K562 (cell line): ENCODE measurements at regions not wholly inside any gene's neighbourhood (a gene's known extent, or its start where the extent isn't known, plus 50 kb on each side); places are given as distances from the start of the nearest gene placed in this dataset.

Experiments
- ATAC-seq: fragments of 200-7000 bp; cut with Tn5 transposase; 3 replicates; pipeline ENCODE4 v1.9.1; 2020; ENCODE audit warnings: moderate library complexity
- BruUV-seq: library from RNA; stranded (reverse); fragments of 400-500 nt; replicated peaks from 2 replicates; lab custom pipeline; 2021; lab: Mats Ljungman, UMichigan
- CTCF ChIA-PET: fragments of 300-600 bp; formaldehyde crosslinking; extraction: SDS; loops from one replicate; lab custom pipeline; 2021; ENCODE audit warnings: low intra/inter-chr PET ratio; lab: Yijun Ruan, JAX
- POLR2A ChIA-PET: fragments of 300-600, 350-650 bp; sonication (Branson Sonifier 250); formaldehyde crosslinking; extraction: SDS; loops from one replicate; lab custom pipeline; 2021; ENCODE audit warnings: antibody characterized with exemption, inconsistent platforms; lab: Yijun Ruan, JAX
- DNase-seq, 4 experiments: peaks; one replicate each; pipeline versions ENCODE4 v3.0.0 to v3.0.0-alpha.2; 2011 to 2018; ENCODE audit warnings: low spot score in 3 of 4, mixed read lengths in 3 of 4; ENCODE audit errors: extremely low read depth in 1 of 4
- FAIRE-seq: peaks from 2 replicates; lab custom pipeline; 2011; peaks lifted over from hg19 to GRCh38; lab: Jason Lieb, UNC
- H2AFZ ChIP-seq: 2 replicates; pipeline ENCODE4 v1.6.0; 2011; ENCODE audit warnings: low read depth, low read length, control low read depth, inconsistent platforms
- H3K27ac ChIP-seq: fragments of 200-600 bp; 3 replicates; pipeline ENCODE4 v1.8.0; 2011; ENCODE audit warnings: low read depth, mild to moderate bottlenecking, control low read depth, inconsistent platforms, low read length, moderate library complexity, mixed read lengths; ENCODE audit errors: extremely low read depth
- H3K27me3 ChIP-seq, 2 experiments: fragments of 300-600 bp in 1 of 2; 2 replicates in 1 of 2; 3 replicates in 1 of 2; pipeline versions ENCODE4 v1.6.0 to v1.8.0; 2011; ENCODE audit warnings: inconsistent platforms in 2 of 2, low read length in 2 of 2, mild to moderate bottlenecking in 1 of 2, mixed read lengths in 1 of 2, moderate library complexity in 1 of 2; ENCODE audit not compliant: control insufficient read depth in 2 of 2, insufficient read depth in 2 of 2
- H3K36me3 ChIP-seq: fragments of 300-600 bp; 3 replicates; pipeline ENCODE4 v1.8.0; 2011; ENCODE audit warnings: mild to moderate bottlenecking, low read length, inconsistent platforms; ENCODE audit not compliant: control insufficient read depth, insufficient read depth
- H3K4me1 ChIP-seq, 2 experiments: fragments of 200-600 bp in 1 of 2; replicated peaks in 1 of 2; 2 replicates in 1 of 2; 3 replicates in 1 of 2; pipeline versions ENCODE4 v1.5.1 to v1.8.0; 2011; ENCODE audit warnings: inconsistent platforms in 2 of 2, low read length in 2 of 2, mild to moderate bottlenecking in 1 of 2, mixed read lengths in 1 of 2, moderate library complexity in 1 of 2; ENCODE audit not compliant: control insufficient read depth in 2 of 2, insufficient read depth in 2 of 2
- H3K4me2 ChIP-seq: 2 replicates; pipeline ENCODE4 v1.6.1; 2011; ENCODE audit warnings: low read length, control low read depth, inconsistent platforms, mixed read lengths; ENCODE audit not compliant: insufficient read depth
- H3K4me3 ChIP-seq: fragments of 200-600 bp; sonication (generic), shearing (Covaris generic); 2 replicates; pipeline ENCODE4 v1.5.1; 2016; ENCODE audit warnings: control low read depth, inconsistent platforms
- H3K79me2 ChIP-seq: fragments of 200-600 bp; 3 replicates; pipeline ENCODE4 v1.8.0; 2011; ENCODE audit warnings: low read length, inconsistent platforms; ENCODE audit not compliant: control insufficient read depth, insufficient read depth
- H3K9ac ChIP-seq, 2 experiments: 2 replicates each; pipeline versions ENCODE4 v1.6.0 to v1.6.1; 2011; ENCODE audit warnings: low read depth in 2 of 2, low read length in 2 of 2, control low read depth in 1 of 2, inconsistent platforms in 1 of 2, mild to moderate bottlenecking in 1 of 2, mixed read lengths in 1 of 2; ENCODE audit not compliant: insufficient read depth in 1 of 2
- H3K9me1 ChIP-seq: one replicate; pipeline ENCODE4 v1.6.0; 2011; ENCODE audit warnings: inconsistent platforms, mild to moderate bottlenecking, low read length, moderate library complexity; ENCODE audit not compliant: control insufficient read depth, insufficient read depth
- H3K9me3 ChIP-seq: replicated peaks from 2 replicates; pipeline ENCODE4 v1.5.1; 2011; ENCODE audit warnings: low read depth, low read length, inconsistent platforms; ENCODE audit not compliant: control insufficient read depth, insufficient read depth
- H4K20me1 ChIP-seq: replicated peaks from 2 replicates; pipeline ENCODE4 v1.6.1; 2011; ENCODE audit warnings: low read length, inconsistent platforms, mixed read lengths; ENCODE audit not compliant: control insufficient read depth, insufficient read depth
- ATF2 ChIP-seq: sonication (generic); formaldehyde crosslinking; IDR thresholded peaks from 2 replicates; pipeline ENCODE4 v1.8.1; 2022; ENCODE audit warnings: missing genetic modification reagents
- BCOR ChIP-seq: fragments of 450-650 bp; IDR thresholded peaks from 2 replicates; pipeline ENCODE4 v1.6.1; 2016
- ELF2 ChIP-seq: fragments of 250-450 bp; sonication (Bioruptor Pico); IDR thresholded peaks from 2 replicates; pipeline ENCODE4 v1.5.0; 2021; ENCODE audit warnings: mild to moderate bottlenecking
- ERF ChIP-seq: fragments of 450-650 bp; formaldehyde crosslinking; IDR thresholded peaks from 2 replicates; pipeline ENCODE4 v1.4.0; 2020; ENCODE audit warnings: mild to moderate bottlenecking, mixed read lengths
- PCBP2 ChIP-seq: fragments of 200-400 bp; formaldehyde crosslinking; IDR thresholded peaks from 2 replicates; pipeline ENCODE4 v1.6.1; 2018; ENCODE audit warnings: low read length, low read depth, mild to moderate bottlenecking, moderate library complexity; ENCODE audit not compliant: poor library complexity, severe bottlenecking
- PHTF2 ChIP-seq: fragments of 250-450 bp; sonication (Bioruptor Pico); IDR thresholded peaks from 2 replicates; pipeline ENCODE4 v1.5.0; 2021; ENCODE audit warnings: mild to moderate bottlenecking
- POLR2B ChIP-seq: fragments of 450-650 bp; IDR thresholded peaks from 2 replicates; pipeline ENCODE4 v1.6.1; 2018; ENCODE audit warnings: low read depth; ENCODE audit not compliant: partially characterized antibody
- RNF2 ChIP-seq: sonication (generic); IDR thresholded peaks from 2 replicates; pipeline ENCODE4 v1.6.1; 2016
- SETDB1 ChIP-seq: IDR thresholded peaks from one replicate; pipeline ENCODE4 v1.6.1; 2012; ENCODE audit warnings: low read length, control low read depth, inconsistent platforms
- SPI1 ChIP-seq: IDR thresholded peaks from 2 replicates; pipeline ENCODE4 v1.6.1; 2011; ENCODE audit warnings: low read depth, low read length, control low read depth, borderline replicate concordance
- TBL1XR1 ChIP-seq, 2 experiments: IDR thresholded peaks; 2 replicates each; pipeline ENCODE4 v1.6.1; 2012; ENCODE audit warnings: improper control_type of control experiment in 2 of 2, low read length in 2 of 2, mild to moderate bottlenecking in 1 of 2
- ZEB2 ChIP-seq: fragments of 450-650 bp; IDR thresholded peaks from 2 replicates; pipeline ENCODE4 v1.6.1; 2016
- ZNF668 ChIP-seq: fragments of 250-450 bp; sonication (Bioruptor Pico); IDR thresholded peaks from 2 replicates; pipeline ENCODE4 v1.8.0; 2022; ENCODE audit warnings: mild to moderate bottlenecking, inconsistent platforms
- WGBS: fragments of 100-300 bp; shearing (Covaris generic); methylation state at CpG from one replicate; pipeline ENCODE4 v1.1.6; 2016; ENCODE audit warnings: low coverage, mixed read lengths; ENCODE audit not compliant: insufficient coverage; ENCODE audit errors: missing lambda C conversion rate; 5-methylcytosine and 5-hydroxymethylcytosine counted together
- in situ Hi-C: fragments of 300-500 bp; cut with MboI; formaldehyde crosslinking; loops from 4 replicates; pipeline ENCODE4 v1.15.0; 2018; ENCODE audit warnings: inconsistent platforms, mixed read lengths
- intact Hi-C: fragments of 100-400 bp; cut with micrococcal nuclease; formaldehyde crosslinking; loops from 2 replicates; pipeline ENCODE4 v1.14.2; 2022

- Histone ChIP-seq H3K36me3 (no peaks in the 10 kb centered on the region), H3K9me1 (no peaks in the 10 kb centered on the region), H3K9me3 (no peaks in the 10 kb centered on the region), H2AFZ (0 out of 2 replicates have a peak overlapping the region, but pooled peaks have one; percentile 34), H3K9ac (no peak overlapping the region), H4K20me1 (no peaks in the 10 kb centered on the region), H3K27me3 (no peaks in the 10 kb centered on the region), H3K4me1 (peaks cover 0 to 8% of the 10 kb centered on the region in 2 experiments; a peak in 2 of 5 replicates), H3K4me3 (no peak overlapping the region), H3K79me2 (no peaks in the 10 kb centered on the region), H3K4me2 (no peak overlapping the region), H3K27ac (no peak overlapping the region)
- BruUV-seq: no TSS peak
- FAIRE-seq (no peak), ATAC-seq (no peak), DNase-seq (no peak)
- ChIA-PET POLR2A (interaction anchor here (0.6 to 2.2 kb wide), 3 partner anchors 10 to 207 kb away, joined by 3 to 6 read pairs (median 3); no protein-coding TSS in a partner anchor), CTCF (no interaction called here)
- 0% methylated on average over 1 of the region's 1 CpG for WGBS
- intact Hi-C loops (no loop called here), in situ Hi-C loops (no loop called here)
- TF ChIP-seq ERF (CRISPR knock-in tag) (no peak), RNF2 (no peak), SPI1 (no peak), SETDB1 (no peak), PHTF2 (CRISPR knock-in tag) (no peak), ATF2 (CRISPR knock-in tag) (no peak), ZEB2 (no peak), POLR2B (no peak), ELF2 (no peak), TBL1XR1 (IDR thresholded peaks at IDR 0.05; ENCODE audit: low read length in 2 of 2) (no peak), ZNF668 (CRISPR knock-in tag) (no peak), PCBP2 (no peak), BCOR (no peak)
Observed at GRCh38 chr7:84941291-84941690, 245.6 kb downstream of the SEMA3D start.
